HG02981 (cell line): ENCODE measurements at regions not wholly inside any gene's neighbourhood (a gene's known extent, or its start where the extent isn't known, plus 50 kb on each side); places are given as distances from the start of the nearest gene placed in this dataset.
"Not testable (repeated sequence)": the region's sequence is repeated elsewhere in the genome, so short reads cannot be mapped to it uniquely, and the experiment has no call there.

Source experiments
- ATAC-seq: cut with Tn5 transposase; IDR thresholded peaks from one replicate; pipeline ENCODE4 v1.9.1; 2021; ENCODE audit warnings: mild to moderate bottlenecking, moderate library complexity; ENCODE audit not compliant: unreplicated experiment

- ATAC-seq = no peak
These were observed 74.1 kb upstream of the PPP3CA start for GRCh38 chr4:101421386-101421785.

- no peak for ATAC-seq
These were observed 73.3 kb upstream of the PPP3CA start for GRCh38 chr4:101420661-101421060.

- ATAC-seq = peak; percentile 67
These were observed 72.2 kb upstream of the PPP3CA start for GRCh38 chr4:101419336-101420135.

- no peak for ATAC-seq
These were observed 71.1 kb upstream of the PPP3CA start for GRCh38 chr4:101418466-101418865.

GRCh38 chr4:101418055-101418454 is 70.7 kb upstream of the PPP3CA start:
- ATAC-seq = peak; percentile 82

- no peak for ATAC-seq
These were observed 69.7 kb upstream of the PPP3CA start for GRCh38 chr4:101417046-101417445.

- ATAC-seq = no peak
These were observed 68.6 kb upstream of the PPP3CA start for GRCh38 chr4:101415962-101416361.

- no peak for ATAC-seq
These were observed 67.2 kb upstream of the PPP3CA start for GRCh38 chr4:101414496-101414895.

- no peak for ATAC-seq
These were observed 64.6 kb upstream of the PPP3CA start for GRCh38 chr4:101411926-101412325.

GRCh38 chr4:101411281-101411910 is 64.1 kb upstream of the PPP3CA start:
- ATAC-seq = not testable (repeated sequence)

- no peak for ATAC-seq
These were observed 52.8 kb upstream of the PPP3CA start for GRCh38 chr4:101400096-101400495.

- no peak for ATAC-seq
These were observed 51.5 kb upstream of the PPP3CA start for GRCh38 chr4:101398807-101399206.
